Right cardiac atrium (tissue), 5 donors: ENCODE measurements at regions not wholly inside any gene's neighbourhood (a gene's known extent, or its start where the extent isn't known, plus 50 kb on each side); places are given as distances from the start of the nearest gene placed in this dataset.
"Not testable (repeated sequence)": the region's sequence is repeated elsewhere in the genome, so short reads cannot be mapped to it uniquely, and the experiment has no call there.

Source experiments
- ATAC-seq, 2 donors: fragments of 200-7000 bp; cut with Tn5 transposase; one replicate each; pipeline versions ENCODE4 v1.8.0 to v1.9.1; 2020; ENCODE audit warnings: moderate library complexity in 2 of 2, mild to moderate bottlenecking in 1 of 2
- DNase-seq, 3 donors: peaks; one replicate each; pipeline ENCODE4 v3.0.0-alpha.2; 2020
- H3K27ac ChIP-seq: one replicate; pipeline ENCODE4 v1.5.1; 2013; ENCODE audit warnings: mild to moderate bottlenecking, low read length, control low read depth, moderate library complexity
- H3K27me3 ChIP-seq: one replicate; pipeline ENCODE4 v1.6.1; 2013; ENCODE audit not compliant: control insufficient read depth, insufficient read depth
- H3K4me1 ChIP-seq: one replicate; pipeline ENCODE4 v1.6.1; 2013; ENCODE audit warnings: low read length; ENCODE audit not compliant: control insufficient read depth, insufficient read depth
- H3K4me3 ChIP-seq: one replicate; pipeline ENCODE4 v1.5.1; 2013; ENCODE audit warnings: low read length, control low read depth
- H3K9me3 ChIP-seq: one replicate; pipeline ENCODE4 v1.6.1; 2013; ENCODE audit warnings: low read length; ENCODE audit not compliant: control insufficient read depth
- WGBS: extraction: QIAGEN DNeasy Blood & Tissue Kit; methylation state at CpG from one replicate; pipeline ENCODE4 v1.1.7; 2013; 5-methylcytosine and 5-hydroxymethylcytosine counted together
- intact Hi-C, 4 donors: fragments of 100-400 bp; cut with DNase I; formaldehyde crosslinking; loops; one replicate each; pipeline versions ENCODE4 v1.11.0 to v1.14.0; 2022 to 2023
- donor health status: healthy with polysubstance abuse.
- donor health status: DM: no; HTN: yes; CAD: no.
- donor health status: DM: no; HTN: no; CAD: no.
- donor health status: DM: no; HTN: yes; CAD: no; lungs with severe emphysema.
- donor health status: DM: yes; HTN: yes; CAD: no.

GRCh38 chrX:14352511-14352910 is 176.8 kb upstream of the GLRA2 start:
- H3K4me1 ChIP-seq: no peaks in the 10 kb centered on the region
- no peaks in the 10 kb centered on the region for H3K27me3 ChIP-seq
- intact Hi-C loops: no loop called here
- no peak overlapping the region for H3K27ac ChIP-seq
- no peak for DNase-seq
- no peak overlapping the region for H3K4me3 ChIP-seq
- no peaks in the 10 kb centered on the region for H3K9me3 ChIP-seq
- 86% methylated on average over 1 of the region's 1 CpG for WGBS
- ATAC-seq: no peak

- intact Hi-C loops: no loop called here
- DNase-seq (no peak), ATAC-seq (no peak)
- no peaks in the 10 kb centered on the region for H3K4me1 ChIP-seq
- no peak overlapping the region for H3K4me3 ChIP-seq
- no peaks in the 10 kb centered on the region for H3K27me3 ChIP-seq
- H3K27ac ChIP-seq: no peak overlapping the region
- WGBS: 36% methylated on average over 5 of the region's 5 CpGs
- H3K9me3 ChIP-seq: no peaks in the 10 kb centered on the region
These were observed 177.6 kb upstream of the GLRA2 start for GRCh38 chrX:14351611-14352303.

GRCh38 chrX:14347523-14347922 is 181.8 kb upstream of the GLRA2 start:
- DNase-seq: no peak
- no peak overlapping the region for H3K4me3 ChIP-seq
- intact Hi-C loops: no loop called here
- H3K27me3 ChIP-seq: no peaks in the 10 kb centered on the region
- no peaks in the 10 kb centered on the region for H3K4me1 ChIP-seq
- no peak overlapping the region for H3K27ac ChIP-seq
- H3K9me3 ChIP-seq: no peaks in the 10 kb centered on the region
- no peak for ATAC-seq

GRCh38 chrX:14344172-14344940 is 185.0 kb upstream of the GLRA2 start:
- Histone ChIP-seq H3K4me3 (no peak overlapping the region), H3K9me3 (no peaks in the 10 kb centered on the region), H3K27me3 (no peaks in the 10 kb centered on the region), H3K27ac (no peak overlapping the region), H3K4me1 (no peaks in the 10 kb centered on the region)
- ATAC-seq: no peak
- 56% methylated on average over 3 of the region's 3 CpGs for WGBS
- no peak for DNase-seq
- intact Hi-C loops: no loop called here

- Histone ChIP-seq H3K27ac (no peak overlapping the region), H3K9me3 (no peaks in the 10 kb centered on the region), H3K4me1 (no peaks in the 10 kb centered on the region), H3K27me3 (no peaks in the 10 kb centered on the region), H3K4me3 (no peak overlapping the region)
- whole genome bisulfite sequencing: 67% methylated on average over 1 of the region's 1 CpG
- ATAC-seq (no peak), DNase-seq (no peak)
- intact Hi-C loops: no loop called here
These were observed 219.9 kb upstream of the GLRA2 start for GRCh38 chrX:14309431-14309830.

GRCh38 chrX:14308976-14309375 is 220.4 kb upstream of the GLRA2 start:
- WGBS: 55% methylated on average over 3 of the region's 3 CpGs
- ATAC-seq, H3K27me3 ChIP-seq, DNase-seq, H3K9me3 ChIP-seq, intact Hi-C loops, H3K4me3 ChIP-seq, H3K27ac ChIP-seq, H3K4me1 ChIP-seq: not testable (repeated sequence)

- no peak for DNase-seq
- H3K27me3 ChIP-seq: no peaks in the 10 kb centered on the region
- intact Hi-C loops: no loop called here
- H3K9me3 ChIP-seq: no peaks in the 10 kb centered on the region
- WGBS: 92% methylated on average over 2 of the region's 2 CpGs
- H3K27ac ChIP-seq: no peak overlapping the region
- no peaks in the 10 kb centered on the region for H3K4me1 ChIP-seq
- no peak for ATAC-seq
- H3K4me3 ChIP-seq: no peak overlapping the region
These were observed 225.4 kb upstream of the GLRA2 start for GRCh38 chrX:14303891-14304290.

- 92% methylated on average over 20 of the region's 28 CpGs for WGBS
- ATAC-seq: not testable (repeated sequence)
These were observed 226.8 kb upstream of the GLRA2 start for GRCh38 chrX:14302561-14302960.

GRCh38 chrX:14300376-14300775 is 229.0 kb upstream of the GLRA2 start:
- ATAC-seq (no peak), DNase-seq (no peak)
- 79% methylated on average over 2 of the region's 2 CpGs for WGBS
- Histone ChIP-seq H3K27ac (no peak overlapping the region), H3K27me3 (no peaks in the 10 kb centered on the region), H3K4me3 (no peak overlapping the region), H3K4me1 (no peaks in the 10 kb centered on the region), H3K9me3 (no peaks in the 10 kb centered on the region)
- intact Hi-C loops: no loop called here

More at GRCh38 chrX:14302561-14302960, 226.8 kb upstream of the GLRA2 start:
- H3K4me1 ChIP-seq, H3K27me3 ChIP-seq, H3K9me3 ChIP-seq, H3K27ac ChIP-seq, intact Hi-C loops, H3K4me3 ChIP-seq: not testable (repeated sequence)
- DNase-seq: peak in 1 of 3 donors; percentile 38

GRCh38 chrX:14295426-14295825 is 233.9 kb upstream of the GLRA2 start:
- ATAC-seq (no peak), DNase-seq (no peak)
- H3K27me3 ChIP-seq: no peaks in the 10 kb centered on the region
- H3K4me1 ChIP-seq: no peaks in the 10 kb centered on the region
- H3K27ac ChIP-seq: no peak overlapping the region
- intact Hi-C loops: no loop called here
- no peaks in the 10 kb centered on the region for H3K9me3 ChIP-seq
- no peak overlapping the region for H3K4me3 ChIP-seq

- Histone ChIP-seq H3K4me3 (no peak overlapping the region), H3K4me1 (no peaks in the 10 kb centered on the region), H3K27ac (no peak overlapping the region), H3K27me3 (no peaks in the 10 kb centered on the region), H3K9me3 (no peaks in the 10 kb centered on the region)
- WGBS: 67% methylated on average over 10 of the region's 10 CpGs
- ATAC-seq: no peak
- no peak for DNase-seq
- intact Hi-C loops: no loop called here
These were observed 237.5 kb upstream of the GLRA2 start for GRCh38 chrX:14291666-14292500.
